Lung (tissue), 11 donors: ENCODE measurements at regions not wholly inside any gene's neighbourhood (a gene's known extent, or its start where the extent isn't known, plus 50 kb on each side); places are given as distances from the start of the nearest gene placed in this dataset.

ENCODE experiments used
- ATAC-seq: fragments of 200-7000 bp; cut with Tn5 transposase; one replicate; pipeline ENCODE4 v1.9.1; 2020; ENCODE audit warnings: moderate number of reproducible peaks; ENCODE audit not compliant: insufficient read depth, low FRiP score
- DNase-seq, 3 donors: peaks; one replicate each; pipeline ENCODE4 v3.0.0-alpha.2; 2013 to 2017
- H3K27ac ChIP-seq, 2 donors: one replicate each; pipeline ENCODE4 v1.5.1; 2013; ENCODE audit warnings: mild to moderate bottlenecking in 2 of 2, moderate library complexity in 2 of 2, control low read depth in 1 of 2, inconsistent platforms in 1 of 2, low read depth in 1 of 2, low read length in 1 of 2
- H3K27me3 ChIP-seq, 3 donors: one replicate each; pipeline ENCODE4 v1.5.1; 2013; ENCODE audit warnings: low read length in 2 of 3; ENCODE audit not compliant: control insufficient read depth in 3 of 3, insufficient read depth in 3 of 3
- H3K36me3 ChIP-seq, 4 donors: one replicate each; pipeline ENCODE4 v1.5.1; 2013; ENCODE audit warnings: low read length in 4 of 4, mild to moderate bottlenecking in 1 of 4, moderate library complexity in 1 of 4; ENCODE audit not compliant: control insufficient read depth in 4 of 4, insufficient read depth in 4 of 4
- H3K4me1 ChIP-seq, 5 donors: one replicate each; pipeline ENCODE4 v1.5.1; 2013; ENCODE audit warnings: low read length in 5 of 5, mild to moderate bottlenecking in 2 of 5, moderate library complexity in 1 of 5; ENCODE audit not compliant: control insufficient read depth in 5 of 5, insufficient read depth in 5 of 5
- H3K4me3 ChIP-seq: one replicate; pipeline ENCODE4 v1.5.1; 2013; ENCODE audit warnings: mild to moderate bottlenecking, control low read depth, moderate library complexity
- H3K9ac ChIP-seq, 2 donors: one replicate each; pipeline ENCODE4 v1.5.1; 2013; ENCODE audit warnings: low read length in 2 of 2, control low read depth in 1 of 2; ENCODE audit not compliant: insufficient read depth in 1 of 2
- H3K9me3 ChIP-seq, 4 donors: one replicate each; pipeline ENCODE4 v1.5.1; 2013; ENCODE audit warnings: low read length in 3 of 4, mild to moderate bottlenecking in 1 of 4, moderate library complexity in 1 of 4; ENCODE audit not compliant: control insufficient read depth in 4 of 4, insufficient read depth in 3 of 4
- WGBS, 2 donors: extraction: QIAGEN DNeasy Blood & Tissue Kit; methylation state at CpG; one replicate each; pipeline ENCODE4 v1.1.7; 2013; 5-methylcytosine and 5-hydroxymethylcytosine counted together
- TF ChIP-seq, protein P1 (sequence below): IDR thresholded peaks from 2 replicates; pipeline ENCODE4 v1.5.1; 2012; ENCODE audit warnings: mild to moderate bottlenecking; ENCODE audit errors: control extremely low read depth, extremely low read depth
- donor health status: control.
- donor health status: control.
- donor health status: Bipolar disorder and iron deficiency.
- donor health status: healthy.
- donor health status: DM: yes; HTN: yes; CAD: no.

DNA sequence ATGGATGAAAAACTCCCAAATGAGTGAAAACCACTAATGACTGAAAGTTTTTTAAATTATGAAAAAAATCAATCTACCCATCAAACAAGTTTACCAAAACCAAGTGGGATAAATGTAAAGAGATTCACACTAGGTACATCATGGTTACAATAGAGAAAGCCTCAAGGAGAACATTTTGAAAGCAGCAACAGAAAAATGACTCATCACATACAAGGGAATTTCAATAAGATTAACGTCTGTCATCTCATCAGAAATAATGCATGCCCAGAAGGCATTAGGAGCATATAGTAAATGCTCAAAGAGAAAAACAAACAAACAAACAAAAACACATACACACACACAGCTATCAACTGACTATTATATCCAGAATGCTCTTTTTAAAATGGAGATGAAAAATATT, 261.8 kb upstream of the KIF2B start:
- WGBS, 2 donors: 33 to 75% methylated on average over 1 of the region's 1 CpG
- no peak for DNase-seq
- no peak for ATAC-seq
- Histone ChIP-seq H3K4me1 (no peaks in the 10 kb centered on the region), H3K27me3 (no peaks in the 10 kb centered on the region), H3K9me3 (no peaks in the 10 kb centered on the region), H3K27ac (no peak overlapping the region), H3K4me3 (no peak overlapping the region), H3K9ac (no peak overlapping the region), H3K36me3 (no peaks in the 10 kb centered on the region)
- TF ChIP-seq, protein P1, sequence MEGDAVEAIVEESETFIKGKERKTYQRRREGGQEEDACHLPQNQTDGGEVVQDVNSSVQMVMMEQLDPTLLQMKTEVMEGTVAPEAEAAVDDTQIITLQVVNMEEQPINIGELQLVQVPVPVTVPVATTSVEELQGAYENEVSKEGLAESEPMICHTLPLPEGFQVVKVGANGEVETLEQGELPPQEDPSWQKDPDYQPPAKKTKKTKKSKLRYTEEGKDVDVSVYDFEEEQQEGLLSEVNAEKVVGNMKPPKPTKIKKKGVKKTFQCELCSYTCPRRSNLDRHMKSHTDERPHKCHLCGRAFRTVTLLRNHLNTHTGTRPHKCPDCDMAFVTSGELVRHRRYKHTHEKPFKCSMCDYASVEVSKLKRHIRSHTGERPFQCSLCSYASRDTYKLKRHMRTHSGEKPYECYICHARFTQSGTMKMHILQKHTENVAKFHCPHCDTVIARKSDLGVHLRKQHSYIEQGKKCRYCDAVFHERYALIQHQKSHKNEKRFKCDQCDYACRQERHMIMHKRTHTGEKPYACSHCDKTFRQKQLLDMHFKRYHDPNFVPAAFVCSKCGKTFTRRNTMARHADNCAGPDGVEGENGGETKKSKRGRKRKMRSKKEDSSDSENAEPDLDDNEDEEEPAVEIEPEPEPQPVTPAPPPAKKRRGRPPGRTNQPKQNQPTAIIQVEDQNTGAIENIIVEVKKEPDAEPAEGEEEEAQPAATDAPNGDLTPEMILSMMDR: no peak

DNA sequence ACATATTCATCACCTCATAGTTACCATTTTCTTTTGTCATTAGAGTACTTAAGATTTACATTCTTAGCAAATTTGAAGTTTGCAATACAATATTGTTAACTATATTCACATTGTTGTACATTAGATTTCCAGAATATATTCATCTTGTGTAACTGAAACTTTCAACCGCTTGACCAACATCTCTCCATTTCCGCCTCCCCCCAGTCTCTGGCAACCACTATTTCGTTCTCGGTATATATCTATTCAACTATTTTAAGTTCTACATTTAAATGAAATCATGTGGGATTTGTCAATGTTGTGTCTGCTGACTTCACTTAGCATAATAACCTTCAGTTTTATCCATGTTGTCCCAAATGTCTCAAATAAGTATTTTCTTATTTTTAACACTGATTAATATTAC, 274.5 kb upstream of the KIF2B start:
- DNase-seq (no peak), ATAC-seq (no peak)
- no peak overlapping the region for H3K4me3 ChIP-seq
- no peaks in the 10 kb centered on the region for H3K27me3 ChIP-seq
- no peaks in the 10 kb centered on the region for H3K4me1 ChIP-seq
- no peak overlapping the region for H3K9ac ChIP-seq
- H3K9me3 ChIP-seq: no peaks in the 10 kb centered on the region
- no peak overlapping the region for H3K27ac ChIP-seq
- H3K36me3 ChIP-seq: no peaks in the 10 kb centered on the region
- WGBS, 2 donors: 94 to 97% methylated on average over 4 of the region's 4 CpGs
- TF ChIP-seq, protein P1: no peak

DNA sequence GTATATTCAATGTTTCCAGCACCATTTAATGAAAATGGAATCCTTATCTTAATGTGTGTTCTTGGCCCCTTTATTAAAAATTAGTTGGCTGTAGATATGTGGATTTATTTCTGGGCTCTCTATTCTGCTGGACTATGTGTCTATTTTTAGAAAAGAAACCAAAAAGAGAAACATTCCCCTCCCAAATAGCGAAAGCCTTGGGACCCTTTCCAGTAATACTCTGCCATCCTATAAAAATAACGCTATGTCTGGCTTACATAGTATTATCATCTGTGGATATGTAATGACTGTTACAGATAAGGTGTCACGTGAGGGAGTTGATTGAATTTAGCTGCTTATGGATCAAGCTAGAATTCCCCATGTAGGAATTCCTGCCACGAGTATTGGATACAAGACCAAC, 279.3 kb upstream of the KIF2B start:
- Histone ChIP-seq H3K9me3 (no peaks in the 10 kb centered on the region), H3K4me1 (no peaks in the 10 kb centered on the region), H3K27ac (no peak overlapping the region), H3K36me3 (no peaks in the 10 kb centered on the region), H3K27me3 (no peaks in the 10 kb centered on the region), H3K4me3 (no peak overlapping the region), H3K9ac (no peak overlapping the region)
- TF ChIP-seq, protein P1: no peak
- DNase-seq (peak in 2 of 3 donors; percentile 64 to 66), ATAC-seq (no peak)
- WGBS, 2 donors: 59 to 74% methylated on average over 4 of the region's 4 CpGs

DNA sequence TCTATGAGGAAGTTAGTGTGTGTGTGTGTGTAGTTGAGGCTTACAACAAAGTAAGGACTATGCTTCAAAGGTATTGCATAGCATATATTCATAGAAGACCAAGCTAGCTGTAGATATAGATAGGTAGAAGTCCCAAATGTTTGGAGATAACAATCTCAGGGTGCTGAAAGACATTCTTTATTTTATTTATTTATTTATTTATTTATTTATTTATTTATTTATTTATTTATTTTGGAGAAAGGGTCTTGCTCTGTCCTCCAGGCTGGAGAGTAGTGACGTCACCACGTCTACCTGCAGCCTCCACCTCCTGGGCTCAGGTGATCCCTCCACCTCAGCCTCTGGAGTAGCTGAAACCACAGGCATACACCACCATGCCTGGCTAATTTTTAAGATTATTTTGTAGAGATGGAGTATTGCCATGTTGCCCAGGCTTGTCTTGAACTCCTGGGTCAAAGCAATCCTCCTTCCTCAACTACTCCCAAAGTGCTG, 284.6 kb upstream of the KIF2B start:
- no peak overlapping the region for H3K4me3 ChIP-seq
- no peaks in the 10 kb centered on the region for H3K36me3 ChIP-seq
- no peak overlapping the region for H3K9ac ChIP-seq
- 90 to 98% methylated on average over 2 of the region's 2 CpGs for WGBS, 2 donors
- DNase-seq (no peak), ATAC-seq (no peak)
- H3K4me1 ChIP-seq: no peaks in the 10 kb centered on the region
- no peaks in the 10 kb centered on the region for H3K27me3 ChIP-seq
- H3K9me3 ChIP-seq: no peaks in the 10 kb centered on the region
- H3K27ac ChIP-seq: no peak overlapping the region
- TF ChIP-seq, protein P1: no peak
